ENCODE measurements at regions not wholly inside any gene's neighbourhood (a gene's known extent, or its start where the extent isn't known, plus 50 kb on each side); places are given as distances from the start of the nearest gene placed in this dataset.

GRCh38 chr10:117699436-117700075 lies 157.0 kb downstream of the EMX2 start:
- no peak overlapping the region for H3K4me3 ChIP-seq (ENCODE audit: control insufficient read depth, low read depth, low read length)
- TF ChIP-seq CTCF (IDR thresholded peaks at IDR 0.05; ENCODE audit: control insufficient read depth, insufficient read depth, low read depth, low read length, missing control alignments) = no peak
- DNase-seq (ENCODE audit: low read depth) = no peak

GRCh38 chr10:117710181-117710798 lies 167.7 kb downstream of the EMX2 start:
- DNase-seq (ENCODE audit: low read depth) = no peak
- TF ChIP-seq CTCF (IDR thresholded peaks at IDR 0.05; ENCODE audit: control insufficient read depth, insufficient read depth, low read depth, low read length, missing control alignments) = no peak
- H3K4me3 ChIP-seq (ENCODE audit: control insufficient read depth, low read depth, low read length) = no peak overlapping the region

GRCh38 chr10:117716889-117717288 lies 174.3 kb downstream of the EMX2 start:
- no peak for DNase-seq (ENCODE audit: low read depth)
- no peak overlapping the region for H3K4me3 ChIP-seq (ENCODE audit: control insufficient read depth, low read depth, low read length)
- TF ChIP-seq CTCF (IDR thresholded peaks at IDR 0.05; ENCODE audit: control insufficient read depth, insufficient read depth, low read depth, low read length, missing control alignments) = no peak

GRCh38 chr10:117718986-117719920 lies 176.7 kb downstream of the EMX2 start:
- no peak for TF ChIP-seq CTCF (IDR thresholded peaks at IDR 0.05; ENCODE audit: control insufficient read depth, insufficient read depth, low read depth, low read length, missing control alignments)
- H3K4me3 ChIP-seq (ENCODE audit: control insufficient read depth, low read depth, low read length) = no peak overlapping the region
- DNase-seq (ENCODE audit: low read depth) = no peak

GRCh38 chr10:117720931-117721835 lies 178.6 kb downstream of the EMX2 start:
- no peak for TF ChIP-seq CTCF (IDR thresholded peaks at IDR 0.05; ENCODE audit: control insufficient read depth, insufficient read depth, low read depth, low read length, missing control alignments)
- DNase-seq (ENCODE audit: low read depth) = no peak
- H3K4me3 ChIP-seq (ENCODE audit: control insufficient read depth, low read depth, low read length) = no peak overlapping the region

- TF ChIP-seq CTCF (IDR thresholded peaks at IDR 0.05; ENCODE audit: control insufficient read depth, insufficient read depth, low read depth, low read length, missing control alignments) = no peak
- no peak for DNase-seq (ENCODE audit: low read depth)
Observed at GRCh38 chr10:117721873-117722272, 179.3 kb downstream of the EMX2 start.

More at GRCh38 chr10:117721873-117722272, 179.3 kb downstream of the EMX2 start:
- H3K4me3 ChIP-seq (ENCODE audit: control insufficient read depth, low read depth, low read length) = no peak overlapping the region
